CD14-positive monocyte (primary cell): ENCODE measurements at regions not wholly inside any gene's neighbourhood (a gene's known extent, or its start where the extent isn't known, plus 50 kb on each side); places are given as distances from the start of the nearest gene placed in this dataset.

Experiments
- DNase-seq, 3 donors: peaks; one replicate each; pipeline ENCODE4 v3.0.0-alpha.2; 2011 to 2022
- H2AFZ ChIP-seq: 2 replicates; pipeline ENCODE4 v1.6.0; 2012; ENCODE audit warnings: mild to moderate bottlenecking, low read depth, low read length, inconsistent platforms; ENCODE audit not compliant: insufficient read depth, poor library complexity, severe bottlenecking
- H3K27ac ChIP-seq, 2 donors: 1 replicate in 1 of 2; 2 replicates in 1 of 2; pipeline ENCODE4 v1.5.1; 2012 to 2013; ENCODE audit warnings: low read length in 2 of 2, control low read depth in 1 of 2, inconsistent platforms in 1 of 2, low read depth in 1 of 2, mild to moderate bottlenecking in 1 of 2
- H3K27me3 ChIP-seq, 2 donors: one replicate each; pipeline versions ENCODE4 v1.6.0 to v1.6.1; 2011 to 2013; ENCODE audit warnings: low read length in 2 of 2; ENCODE audit not compliant: control insufficient read depth in 2 of 2, insufficient read depth in 2 of 2
- H3K36me3 ChIP-seq, 2 donors: replicated peaks in 1 of 2; 1 replicate in 1 of 2; 2 replicates in 1 of 2; pipeline versions ENCODE4 v1.5.1 to v1.6.1; 2012 to 2013; ENCODE audit warnings: low read length in 2 of 2, control low read depth in 1 of 2, inconsistent platforms in 1 of 2, mild to moderate bottlenecking in 1 of 2; ENCODE audit not compliant: insufficient read depth in 2 of 2, control insufficient read depth in 1 of 2
- H3K4me1 ChIP-seq, 2 donors: 1 replicate in 1 of 2; 2 replicates in 1 of 2; pipeline versions ENCODE4 v1.5.1 to v1.6.1; 2012 to 2013; ENCODE audit warnings: low read length in 2 of 2, control low read depth in 1 of 2, inconsistent platforms in 1 of 2, mild to moderate bottlenecking in 1 of 2, moderate library complexity in 1 of 2; ENCODE audit not compliant: insufficient read depth in 2 of 2, control insufficient read depth in 1 of 2
- H3K4me2 ChIP-seq: replicated peaks from 2 replicates; pipeline ENCODE3; 2012; ENCODE audit warnings: low read length, moderate library complexity, mild to moderate bottlenecking; ENCODE audit not compliant: poor library complexity, severe bottlenecking; ENCODE audit errors: extremely low read depth
- H3K4me3 ChIP-seq, 3 experiments: fragments of 200-600 bp in 1 of 3; sonication (generic) in 1 of 3; replicated peaks in 1 of 3; 1 replicate in 2 of 3; 2 replicates in 1 of 3; pipeline ENCODE4 v1.5.1; 2011 to 2013; ENCODE audit warnings: low read length in 3 of 3, mild to moderate bottlenecking in 3 of 3, control low read depth in 2 of 3, low read depth in 2 of 3, inconsistent platforms in 1 of 3, moderate library complexity in 1 of 3
- H3K79me2 ChIP-seq: 2 replicates; pipeline ENCODE4 v1.6.0; 2012; ENCODE audit warnings: mild to moderate bottlenecking, control low read depth, inconsistent platforms, low read length, moderate library complexity; ENCODE audit not compliant: insufficient read depth
- H3K9ac ChIP-seq: 2 replicates; pipeline ENCODE4 v1.6.0; 2017; ENCODE audit warnings: low read length, mild to moderate bottlenecking; ENCODE audit not compliant: insufficient read depth, poor library complexity, severe bottlenecking
- H3K9me3 ChIP-seq, 2 donors: replicated peaks in 1 of 2; 1 replicate in 1 of 2; 2 replicates in 1 of 2; pipeline versions ENCODE4 v1.5.1 to v1.6.1; 2012 to 2013; ENCODE audit warnings: low read length in 2 of 2, control low read depth in 1 of 2; ENCODE audit not compliant: control insufficient read depth in 1 of 2, insufficient read depth in 1 of 2
- H4K20me1 ChIP-seq: 2 replicates; pipeline ENCODE4 v1.6.0; 2012; ENCODE audit warnings: mild to moderate bottlenecking, low read length, control low read depth, moderate library complexity; ENCODE audit not compliant: insufficient read depth
- H3K27ac Mint-ChIP-seq, 7 donors: one replicate each; pipeline ENCODE4 v1.8.0; 2020; ENCODE audit warnings: mild to moderate bottlenecking in 7 of 7, mixed read lengths in 7 of 7, moderate library complexity in 6 of 7, inconsistent platforms in 2 of 7
- H3K27me3 Mint-ChIP-seq, 3 donors: one replicate each; pipeline ENCODE4 v1.8.0; 2021 to 2022; ENCODE audit warnings: low read depth in 3 of 3, mild to moderate bottlenecking in 3 of 3, mixed read lengths in 3 of 3, moderate library complexity in 3 of 3, inconsistent platforms in 1 of 3
- H3K36me3 Mint-ChIP-seq, 2 donors: one replicate each; pipeline ENCODE4 v1.8.0; 2020; ENCODE audit warnings: mixed read lengths in 2 of 2, inconsistent platforms in 1 of 2, mild to moderate bottlenecking in 1 of 2
- H3K4me1 Mint-ChIP-seq: one replicate; pipeline ENCODE4 v1.8.0; 2020; ENCODE audit warnings: mild to moderate bottlenecking, mixed read lengths
- H3K4me3 Mint-ChIP-seq, 2 donors: one replicate each; pipeline ENCODE4 v1.8.0; 2020; ENCODE audit warnings: mild to moderate bottlenecking in 2 of 2, mixed read lengths in 2 of 2, moderate library complexity in 1 of 2
- H3K9me3 Mint-ChIP-seq, 7 donors: one replicate each; pipeline ENCODE4 v1.8.0; 2020 to 2022; ENCODE audit warnings: mixed read lengths in 7 of 7, mild to moderate bottlenecking in 6 of 7, moderate library complexity in 6 of 7, inconsistent platforms in 2 of 7
- WGBS: methylation state at CpG from one replicate; pipeline ENCODE4 v1.1.5; 2013; ENCODE audit warnings: missing lambda C conversion rate; ENCODE audit not compliant: insufficient coverage; 5-methylcytosine and 5-hydroxymethylcytosine counted together
- intact Hi-C, 2 donors: fragments of 100-400 bp; cut with micrococcal nuclease; formaldehyde crosslinking; loops; one replicate each; pipeline versions ENCODE4 v1.15.0 to v1.15.1; 2023
- TF ChIP-seq, protein P1 (sequence below): fragments of 200-600 bp; IDR thresholded peaks from one replicate; pipeline ENCODE4 v1.8.0; 2022; ENCODE audit warnings: antibody characterized with exemption, mild to moderate bottlenecking

DNA sequence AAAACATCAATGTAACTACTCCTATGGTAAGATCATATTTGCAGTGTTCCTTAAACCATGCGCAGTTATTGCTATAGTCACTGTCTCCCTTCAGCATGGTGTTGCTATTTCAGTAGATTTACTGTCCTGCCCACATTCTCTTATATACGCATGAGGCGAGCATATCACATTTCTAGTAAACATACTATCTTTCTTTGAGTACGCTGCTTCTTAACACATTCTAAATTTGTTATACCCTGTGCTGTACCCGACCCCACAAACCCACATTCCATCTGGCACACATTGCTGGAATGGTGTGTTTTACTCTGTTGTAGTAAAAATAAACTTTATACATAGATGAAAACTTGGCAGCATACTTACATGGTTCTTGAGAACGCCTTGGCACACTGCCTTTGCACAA, 163.3 kb downstream of the QPCT start:
- intact Hi-C loops, result no loop called here
- DNase-seq, result no peak
- no peak overlapping the region for H3K4me3 Mint-ChIP-seq
- Histone ChIP-seq H2AFZ (no peak overlapping the region), H3K27me3 (no peaks in the 10 kb centered on the region), H3K27ac (no peak overlapping the region), H3K9me3 (no peaks in the 10 kb centered on the region), H3K4me3 (no peak overlapping the region), H3K4me1 (peaks cover 0 to 3% of the 10 kb centered on the region in 2 donors), H3K79me2 (no peaks in the 10 kb centered on the region), H3K36me3 (no peaks in the 10 kb centered on the region), H4K20me1 (no peaks in the 10 kb centered on the region), H3K9ac (no peak overlapping the region), H3K4me2 (no peak overlapping the region)
- TF ChIP-seq, protein P1, sequence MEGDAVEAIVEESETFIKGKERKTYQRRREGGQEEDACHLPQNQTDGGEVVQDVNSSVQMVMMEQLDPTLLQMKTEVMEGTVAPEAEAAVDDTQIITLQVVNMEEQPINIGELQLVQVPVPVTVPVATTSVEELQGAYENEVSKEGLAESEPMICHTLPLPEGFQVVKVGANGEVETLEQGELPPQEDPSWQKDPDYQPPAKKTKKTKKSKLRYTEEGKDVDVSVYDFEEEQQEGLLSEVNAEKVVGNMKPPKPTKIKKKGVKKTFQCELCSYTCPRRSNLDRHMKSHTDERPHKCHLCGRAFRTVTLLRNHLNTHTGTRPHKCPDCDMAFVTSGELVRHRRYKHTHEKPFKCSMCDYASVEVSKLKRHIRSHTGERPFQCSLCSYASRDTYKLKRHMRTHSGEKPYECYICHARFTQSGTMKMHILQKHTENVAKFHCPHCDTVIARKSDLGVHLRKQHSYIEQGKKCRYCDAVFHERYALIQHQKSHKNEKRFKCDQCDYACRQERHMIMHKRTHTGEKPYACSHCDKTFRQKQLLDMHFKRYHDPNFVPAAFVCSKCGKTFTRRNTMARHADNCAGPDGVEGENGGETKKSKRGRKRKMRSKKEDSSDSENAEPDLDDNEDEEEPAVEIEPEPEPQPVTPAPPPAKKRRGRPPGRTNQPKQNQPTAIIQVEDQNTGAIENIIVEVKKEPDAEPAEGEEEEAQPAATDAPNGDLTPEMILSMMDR, result no peak
- H3K27me3 Mint-ChIP-seq, result peaks cover 1 to 6% (median 3%) of the 10 kb centered on the region in 3 donors
- no peaks in the 10 kb centered on the region for H3K36me3 Mint-ChIP-seq
- peaks cover 0 to 4% (median 0%) of the 10 kb centered on the region in 7 donors for H3K9me3 Mint-ChIP-seq
- WGBS, result no CpG with 5 or more reads among the region's 6 CpGs
- no peak overlapping the region for H3K27ac Mint-ChIP-seq
- no peaks in the 10 kb centered on the region for H3K4me1 Mint-ChIP-seq

DNA sequence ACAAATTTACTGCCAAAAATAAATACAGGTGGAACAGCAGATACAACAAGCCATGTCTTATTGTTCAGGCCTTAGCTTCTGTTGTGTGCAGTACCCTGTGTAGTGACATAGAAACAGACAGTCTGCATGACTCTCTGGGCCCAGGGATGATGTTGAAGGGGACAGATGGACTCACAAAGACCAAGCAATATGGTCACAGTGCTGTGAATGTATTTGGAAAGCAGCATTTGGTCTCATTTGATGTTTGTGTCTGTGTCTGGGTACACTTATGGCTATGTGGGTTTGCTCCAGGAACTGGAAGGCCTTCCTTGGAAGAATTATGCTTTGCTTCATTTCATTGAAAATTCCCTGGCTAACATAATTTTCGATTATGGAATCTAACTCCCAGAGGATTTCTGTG, 158.5 kb downstream of the CDC42EP3 start:
- no peak overlapping the region for H3K4me3 Mint-ChIP-seq
- Histone ChIP-seq H3K9me3 (peaks cover 0 to 8% of the 10 kb centered on the region in 2 donors), H3K27me3 (no peaks in the 10 kb centered on the region), H3K4me2 (no peak overlapping the region), H4K20me1 (no peaks in the 10 kb centered on the region), H3K27ac (no peak overlapping the region), H3K79me2 (no peaks in the 10 kb centered on the region), H3K9ac (no peak overlapping the region), H3K4me3 (no peak overlapping the region), H3K4me1 (no peaks in the 10 kb centered on the region), H2AFZ (no peak overlapping the region), H3K36me3 (no peaks in the 10 kb centered on the region)
- WGBS, result no CpG with 5 or more reads among the region's 1 CpG
- H3K27ac Mint-ChIP-seq, result no peak overlapping the region
- DNase-seq, result no peak
- H3K27me3 Mint-ChIP-seq, result peaks cover 0 to 3% (median 0%) of the 10 kb centered on the region in 3 donors
- no peaks in the 10 kb centered on the region for H3K4me1 Mint-ChIP-seq
- H3K36me3 Mint-ChIP-seq, result no peaks in the 10 kb centered on the region
- intact Hi-C loops, result no loop called here
- peaks cover 4 to 12% (median 8%) of the 10 kb centered on the region in 7 donors for H3K9me3 Mint-ChIP-seq
- TF ChIP-seq, protein P1, result no peak
